ENCODE measurements at regions not wholly inside any gene's neighbourhood (a gene's known extent, or its start where the extent isn't known, plus 50 kb on each side); places are given as distances from the start of the nearest gene placed in this dataset.

DNA sequence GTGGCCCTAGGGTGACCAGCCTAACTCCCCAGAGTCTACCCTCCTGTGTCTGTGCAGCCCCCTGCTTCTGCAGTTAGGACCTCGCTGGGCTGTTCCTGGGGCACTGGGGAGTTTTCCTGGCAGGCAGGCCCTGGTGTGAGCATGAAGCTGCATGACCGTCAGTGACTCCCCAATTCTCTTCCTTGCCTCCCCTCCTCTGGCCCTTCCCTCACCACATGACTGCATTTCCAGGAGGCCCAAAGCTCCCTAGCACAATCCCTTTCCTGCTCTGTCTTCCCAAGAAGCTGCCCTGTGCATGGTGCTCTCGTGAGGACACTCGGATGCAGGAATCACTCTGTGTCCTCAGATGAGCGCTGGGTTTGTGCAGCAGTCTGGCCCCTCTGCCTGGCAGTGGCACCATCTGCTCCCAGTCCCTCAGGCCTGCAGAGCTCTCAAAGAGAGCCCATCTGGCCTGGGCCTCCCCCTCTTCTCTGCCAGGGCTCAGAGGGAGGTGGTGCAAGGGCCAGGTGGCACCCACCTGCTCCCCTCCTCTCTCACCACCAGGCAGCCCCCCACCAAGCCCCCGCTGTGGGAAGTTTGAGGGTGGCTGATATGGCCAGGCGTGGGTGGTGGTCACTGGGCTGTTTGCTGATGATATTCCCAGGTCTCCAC, 125.6 kb upstream of the HS6ST1 start:
- Histone ChIP-seq H3K4me1 (ENCODE audit: low read length) (peaks cover 7% of the 10 kb centered on the region; the same call in 1 of the 2 replicates), H3K4me2 (ENCODE audit: low read length) (no peak overlapping the region), H3K4me3 (ENCODE audit: low read length) (no peak overlapping the region), H3K36me3 (replicated peaks; ENCODE audit: low read depth, low read length) (no peaks in the 10 kb centered on the region), H4K20me1 (ENCODE audit: insufficient read depth, low read length) (no peaks in the 10 kb centered on the region), H3K79me2 (ENCODE audit: low read length) (no peaks in the 10 kb centered on the region), H3K9me3 (ENCODE audit: insufficient read depth, low read length) (no peaks in the 10 kb centered on the region), H2AFZ (ENCODE audit: low read depth, low read length) (no peak overlapping the region), H3K27me3 (ENCODE audit: low read depth, low read length) (no peaks in the 10 kb centered on the region), H3K27ac (ENCODE audit: low read length) (no peak overlapping the region), H3K9ac (ENCODE audit: low read length) (no peak overlapping the region)
- no peak for TF ChIP-seq EZH2phosphoT487 (IDR thresholded peaks at IDR 0.05; ENCODE audit: low read depth)
- TF ChIP-seq, protein P1, sequence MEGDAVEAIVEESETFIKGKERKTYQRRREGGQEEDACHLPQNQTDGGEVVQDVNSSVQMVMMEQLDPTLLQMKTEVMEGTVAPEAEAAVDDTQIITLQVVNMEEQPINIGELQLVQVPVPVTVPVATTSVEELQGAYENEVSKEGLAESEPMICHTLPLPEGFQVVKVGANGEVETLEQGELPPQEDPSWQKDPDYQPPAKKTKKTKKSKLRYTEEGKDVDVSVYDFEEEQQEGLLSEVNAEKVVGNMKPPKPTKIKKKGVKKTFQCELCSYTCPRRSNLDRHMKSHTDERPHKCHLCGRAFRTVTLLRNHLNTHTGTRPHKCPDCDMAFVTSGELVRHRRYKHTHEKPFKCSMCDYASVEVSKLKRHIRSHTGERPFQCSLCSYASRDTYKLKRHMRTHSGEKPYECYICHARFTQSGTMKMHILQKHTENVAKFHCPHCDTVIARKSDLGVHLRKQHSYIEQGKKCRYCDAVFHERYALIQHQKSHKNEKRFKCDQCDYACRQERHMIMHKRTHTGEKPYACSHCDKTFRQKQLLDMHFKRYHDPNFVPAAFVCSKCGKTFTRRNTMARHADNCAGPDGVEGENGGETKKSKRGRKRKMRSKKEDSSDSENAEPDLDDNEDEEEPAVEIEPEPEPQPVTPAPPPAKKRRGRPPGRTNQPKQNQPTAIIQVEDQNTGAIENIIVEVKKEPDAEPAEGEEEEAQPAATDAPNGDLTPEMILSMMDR (IDR thresholded peaks at IDR 0.05; ENCODE audit: low read depth, low read length): no peak

DNA sequence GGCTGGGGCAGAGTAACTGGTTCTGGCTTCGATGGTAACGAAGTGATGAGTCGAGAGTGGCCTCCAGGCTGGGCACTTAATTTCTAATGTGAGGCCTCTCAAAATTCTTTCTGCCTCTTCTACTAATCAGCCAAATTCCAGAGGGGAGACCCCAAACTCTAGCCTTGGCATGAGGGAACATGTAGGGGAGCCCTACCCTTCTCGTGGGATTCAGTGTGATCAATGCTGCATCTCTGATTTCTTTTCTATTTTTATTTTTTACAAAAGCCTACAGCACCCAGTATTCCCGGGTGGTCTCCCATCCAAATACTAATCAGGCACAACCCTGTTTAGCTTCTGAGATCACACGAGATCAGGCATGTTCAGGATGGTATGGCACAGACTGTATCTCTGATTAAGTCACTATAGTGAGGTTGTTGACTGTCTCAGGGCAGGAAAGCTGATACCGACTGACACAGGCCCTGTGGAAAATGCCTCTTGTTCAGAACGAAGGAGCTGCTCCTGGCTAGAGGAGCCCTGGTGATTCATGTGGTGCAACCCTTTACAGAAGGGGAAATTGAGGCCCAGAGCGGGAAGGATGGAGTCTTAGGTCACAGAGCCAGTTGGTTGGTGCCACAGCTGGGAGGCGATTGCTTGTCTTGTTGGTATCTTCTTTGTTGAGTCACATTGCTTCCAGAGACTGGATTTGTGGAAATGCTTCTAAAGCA, 126.3 kb upstream of the HS6ST1 start:
- Histone ChIP-seq H3K4me2 (ENCODE audit: low read length) (no peak overlapping the region), H3K9me3 (ENCODE audit: insufficient read depth, low read length) (no peaks in the 10 kb centered on the region), H3K36me3 (replicated peaks; ENCODE audit: low read depth, low read length) (no peaks in the 10 kb centered on the region), H3K4me1 (ENCODE audit: low read length) (peaks cover 7% of the 10 kb centered on the region; the same call in 1 of the 2 replicates), H3K27me3 (ENCODE audit: low read depth, low read length) (no peaks in the 10 kb centered on the region), H3K9ac (ENCODE audit: low read length) (no peak overlapping the region), H3K27ac (ENCODE audit: low read length) (no peak overlapping the region), H2AFZ (ENCODE audit: low read depth, low read length) (no peak overlapping the region), H4K20me1 (ENCODE audit: insufficient read depth, low read length) (no peaks in the 10 kb centered on the region), H3K79me2 (ENCODE audit: low read length) (no peaks in the 10 kb centered on the region), H3K4me3 (ENCODE audit: low read length) (no peak overlapping the region)
- no peak for TF ChIP-seq EZH2phosphoT487 (IDR thresholded peaks at IDR 0.05; ENCODE audit: low read depth)
- TF ChIP-seq, protein P1 (IDR thresholded peaks at IDR 0.05; ENCODE audit: low read depth, low read length): no peak

DNA sequence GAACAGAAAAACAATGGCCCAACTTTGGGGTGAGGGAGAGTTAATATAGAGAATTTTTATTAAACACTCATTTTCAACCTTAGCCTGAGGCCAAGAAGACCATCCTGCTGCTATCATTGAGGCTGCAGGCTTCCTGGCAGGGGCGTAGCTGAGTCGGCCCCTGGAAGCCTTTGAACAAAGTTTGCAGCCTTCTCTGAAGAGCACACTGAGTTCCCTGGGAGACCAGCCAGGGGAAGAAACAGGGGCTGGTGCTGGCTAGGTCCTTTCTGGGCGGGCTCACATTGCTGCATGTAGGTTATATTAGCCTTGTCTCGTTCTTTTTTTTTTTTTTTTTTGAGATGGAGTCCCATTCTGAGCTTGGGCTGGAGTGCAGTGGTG, 126.8 kb upstream of the HS6ST1 start:
- Histone ChIP-seq H3K9me3 (ENCODE audit: insufficient read depth, low read length) (no peaks in the 10 kb centered on the region), H3K4me1 (ENCODE audit: low read length) (peaks cover 7% of the 10 kb centered on the region; the same call in 1 of the 2 replicates), H3K36me3 (replicated peaks; ENCODE audit: low read depth, low read length) (no peaks in the 10 kb centered on the region), H3K4me3 (ENCODE audit: low read length) (no peak overlapping the region), H4K20me1 (ENCODE audit: insufficient read depth, low read length) (no peaks in the 10 kb centered on the region), H2AFZ (ENCODE audit: low read depth, low read length) (no peak overlapping the region), H3K4me2 (ENCODE audit: low read length) (no peak overlapping the region), H3K9ac (ENCODE audit: low read length) (no peak overlapping the region), H3K27ac (ENCODE audit: low read length) (no peak overlapping the region), H3K79me2 (ENCODE audit: low read length) (no peaks in the 10 kb centered on the region), H3K27me3 (ENCODE audit: low read depth, low read length) (no peaks in the 10 kb centered on the region)
- no peak for TF ChIP-seq EZH2phosphoT487 (IDR thresholded peaks at IDR 0.05; ENCODE audit: low read depth)
- TF ChIP-seq, protein P1 (IDR thresholded peaks at IDR 0.05; ENCODE audit: low read depth, low read length): no peak

DNA sequence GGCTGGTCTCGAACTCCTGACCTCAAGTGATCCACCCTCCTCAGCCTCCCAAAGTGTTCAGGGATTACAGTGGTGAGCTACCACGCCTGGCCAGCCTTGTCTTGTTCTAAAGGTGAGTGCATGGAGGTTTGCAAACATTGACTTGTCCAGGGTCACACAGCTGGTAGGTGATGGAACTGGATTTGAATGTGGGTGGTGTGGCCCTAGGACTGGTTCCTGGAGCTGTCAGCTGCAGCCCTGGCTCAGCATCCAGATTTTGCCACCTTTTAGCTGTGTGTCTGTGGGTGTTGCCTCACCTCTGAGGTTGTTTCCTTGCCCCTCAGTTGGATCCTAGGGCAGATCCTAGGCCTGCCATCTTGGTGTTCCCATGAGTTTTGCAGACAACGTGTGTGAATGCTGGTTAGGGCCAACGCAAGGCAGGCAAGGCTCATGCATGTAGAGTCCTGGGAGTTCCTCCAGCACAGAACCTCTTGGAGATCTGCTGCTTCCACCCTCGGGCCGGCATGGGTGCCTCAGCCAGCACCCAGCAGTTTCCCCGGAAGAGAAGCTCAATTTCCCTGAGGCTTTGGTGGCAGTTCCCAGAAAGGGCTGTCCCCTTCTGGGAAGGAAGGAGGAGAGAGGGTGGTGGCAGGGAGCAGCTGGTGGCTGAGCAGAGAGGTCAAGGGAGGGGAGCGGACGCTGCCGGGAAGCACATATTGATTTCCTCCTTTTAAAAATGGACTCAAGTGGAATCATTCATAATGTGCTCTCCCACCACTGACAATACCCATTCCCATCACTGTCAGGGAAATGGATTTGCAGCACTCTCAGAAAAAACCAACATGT, 127.6 kb upstream of the HS6ST1 start:
- Histone ChIP-seq H3K9ac (ENCODE audit: low read length) (no peak overlapping the region), H3K79me2 (ENCODE audit: low read length) (no peaks in the 10 kb centered on the region), H3K36me3 (replicated peaks; ENCODE audit: low read depth, low read length) (no peaks in the 10 kb centered on the region), H4K20me1 (ENCODE audit: insufficient read depth, low read length) (no peaks in the 10 kb centered on the region), H2AFZ (ENCODE audit: low read depth, low read length) (no peak overlapping the region), H3K4me2 (ENCODE audit: low read length) (no peak overlapping the region), H3K27ac (ENCODE audit: low read length) (no peak overlapping the region), H3K4me3 (ENCODE audit: low read length) (no peak overlapping the region), H3K9me3 (ENCODE audit: insufficient read depth, low read length) (no peaks in the 10 kb centered on the region), H3K4me1 (ENCODE audit: low read length) (peaks cover 7% of the 10 kb centered on the region; the same call in 1 of the 2 replicates), H3K27me3 (ENCODE audit: low read depth, low read length) (no peaks in the 10 kb centered on the region)
- no peak for TF ChIP-seq EZH2phosphoT487 (IDR thresholded peaks at IDR 0.05; ENCODE audit: low read depth)
- TF ChIP-seq, protein P1 (IDR thresholded peaks at IDR 0.05; ENCODE audit: low read depth, low read length): no peak
